GM20000 (cell line): ENCODE measurements at regions not wholly inside any gene's neighbourhood (a gene's known extent, or its start where the extent isn't known, plus 50 kb on each side); places are given as distances from the start of the nearest gene placed in this dataset.

ENCODE experiments used
- DNase-seq: peaks from one replicate; pipeline ENCODE4 v3.0.0; 2012; ENCODE audit warnings: low spot score
- TF ChIP-seq, protein P1 (sequence below): IDR thresholded peaks from 2 replicates; pipeline ENCODE4 v1.5.1; 2012; ENCODE audit warnings: mild to moderate bottlenecking, control low read depth; ENCODE audit errors: extremely low read depth, missing control alignments

DNA sequence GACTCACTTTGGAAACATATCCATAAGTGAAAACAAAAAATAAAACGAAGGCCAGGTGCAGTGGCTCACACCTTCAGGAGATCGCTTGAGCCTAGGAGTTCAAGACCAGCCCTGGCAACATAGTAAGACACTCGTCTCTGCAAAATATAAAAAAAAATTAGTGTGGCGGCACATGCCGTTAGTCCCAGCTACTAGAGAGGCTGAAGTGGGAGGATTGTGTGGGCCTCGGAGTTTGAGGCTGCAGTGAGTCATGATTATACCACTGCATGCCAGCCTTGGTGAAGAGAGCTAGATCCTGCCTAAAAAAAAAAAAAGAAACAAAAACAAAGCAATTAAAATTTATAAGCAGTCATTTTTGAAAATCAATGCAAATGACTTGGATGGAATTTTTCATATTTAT is 54.7 kb upstream of the NANOGP8 start:
- TF ChIP-seq, protein P1, sequence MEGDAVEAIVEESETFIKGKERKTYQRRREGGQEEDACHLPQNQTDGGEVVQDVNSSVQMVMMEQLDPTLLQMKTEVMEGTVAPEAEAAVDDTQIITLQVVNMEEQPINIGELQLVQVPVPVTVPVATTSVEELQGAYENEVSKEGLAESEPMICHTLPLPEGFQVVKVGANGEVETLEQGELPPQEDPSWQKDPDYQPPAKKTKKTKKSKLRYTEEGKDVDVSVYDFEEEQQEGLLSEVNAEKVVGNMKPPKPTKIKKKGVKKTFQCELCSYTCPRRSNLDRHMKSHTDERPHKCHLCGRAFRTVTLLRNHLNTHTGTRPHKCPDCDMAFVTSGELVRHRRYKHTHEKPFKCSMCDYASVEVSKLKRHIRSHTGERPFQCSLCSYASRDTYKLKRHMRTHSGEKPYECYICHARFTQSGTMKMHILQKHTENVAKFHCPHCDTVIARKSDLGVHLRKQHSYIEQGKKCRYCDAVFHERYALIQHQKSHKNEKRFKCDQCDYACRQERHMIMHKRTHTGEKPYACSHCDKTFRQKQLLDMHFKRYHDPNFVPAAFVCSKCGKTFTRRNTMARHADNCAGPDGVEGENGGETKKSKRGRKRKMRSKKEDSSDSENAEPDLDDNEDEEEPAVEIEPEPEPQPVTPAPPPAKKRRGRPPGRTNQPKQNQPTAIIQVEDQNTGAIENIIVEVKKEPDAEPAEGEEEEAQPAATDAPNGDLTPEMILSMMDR: no peak
- DNase-seq: no peak

DNA sequence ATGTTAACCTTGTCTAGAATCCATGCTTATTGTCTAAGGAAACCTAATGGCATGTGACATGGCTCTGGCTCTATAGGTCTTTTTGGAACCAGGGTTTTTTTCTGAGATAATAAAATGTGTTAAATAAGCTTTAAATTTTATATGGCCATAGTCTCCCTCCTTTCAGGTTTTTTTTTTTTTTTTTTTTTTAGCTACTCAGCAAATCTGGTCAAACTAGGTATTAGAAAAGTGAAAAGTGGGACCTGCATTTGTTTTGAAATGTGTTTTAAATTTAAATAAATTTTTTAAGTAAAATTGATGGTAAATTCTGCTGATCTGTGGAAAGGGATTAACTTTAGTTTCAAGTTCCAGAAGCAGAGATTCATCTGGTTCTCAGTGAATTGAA is 52.1 kb upstream of the NANOGP8 start:
- DNase-seq: no peak
- TF ChIP-seq, protein P1: no peak

DNA sequence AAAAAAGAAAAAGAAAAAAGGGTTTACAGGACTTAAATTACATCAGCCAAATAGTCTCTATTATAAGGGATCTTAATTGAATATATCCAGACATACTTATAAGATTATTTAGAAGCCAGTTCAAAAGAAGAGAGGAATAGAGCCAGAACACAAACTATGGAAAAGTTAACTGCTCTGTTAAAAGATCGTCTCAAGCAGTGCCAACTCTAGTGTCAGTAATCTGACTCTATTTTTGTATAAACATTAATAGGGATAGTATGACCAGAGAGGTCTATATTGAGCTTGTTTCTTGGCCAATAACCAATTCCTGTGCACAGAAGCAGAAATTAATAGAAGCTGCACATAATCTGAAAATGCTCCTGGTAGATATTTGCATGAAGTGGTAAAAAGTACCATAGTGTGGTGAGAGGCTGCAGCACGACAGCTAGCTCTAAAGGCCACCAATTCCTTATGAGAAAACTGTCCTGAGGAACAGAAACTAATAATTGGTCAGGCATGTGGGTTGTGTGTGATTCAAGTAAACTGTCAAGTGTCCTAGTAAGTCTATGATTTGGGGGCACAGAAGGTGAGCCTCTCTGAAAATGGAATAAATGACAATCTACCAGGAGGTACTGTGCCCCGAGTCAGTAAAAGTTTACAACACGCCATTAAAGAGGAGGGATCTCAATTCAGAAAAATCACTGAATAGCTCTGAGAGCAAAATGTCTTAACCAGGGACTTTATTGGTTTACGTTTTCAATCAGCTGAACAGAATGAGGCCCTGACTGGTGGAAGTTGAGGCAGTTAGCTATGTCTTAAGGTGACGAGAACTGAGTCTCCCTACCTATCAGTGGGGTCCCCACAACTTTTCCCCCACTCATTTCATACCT is 51.5 kb upstream of the NANOGP8 start:
- TF ChIP-seq, protein P1: no peak
- peak; percentile 57 for DNase-seq
